WTC11 (cell line): ENCODE measurements at regions not wholly inside any gene's neighbourhood (a gene's known extent, or its start where the extent isn't known, plus 50 kb on each side); places are given as distances from the start of the nearest gene placed in this dataset.

Source experiments
- CBFB ChIP-seq: sonication (generic); formaldehyde crosslinking; IDR thresholded peaks from 2 replicates; pipeline ENCODE4 v1.8.1; 2022; ENCODE audit warnings: mild to moderate bottlenecking, low read depth, missing genetic modification reagents
- ELF4 ChIP-seq: sonication (generic); formaldehyde crosslinking; IDR thresholded peaks from 2 replicates; pipeline ENCODE4 v1.8.1; 2022; ENCODE audit warnings: low read depth, mild to moderate bottlenecking, moderate library complexity, missing genetic modification reagents
- ESRRA ChIP-seq: sonication (generic); formaldehyde crosslinking; IDR thresholded peaks from 2 replicates; pipeline ENCODE4 v1.8.1; 2022; ENCODE audit warnings: mild to moderate bottlenecking, missing genetic modification reagents, borderline replicate concordance
- GABPB1 ChIP-seq: sonication (generic); formaldehyde crosslinking; IDR thresholded peaks from 2 replicates; pipeline ENCODE4 v1.8.1; 2023; ENCODE audit warnings: mild to moderate bottlenecking, missing genetic modification reagents
- JUN ChIP-seq: sonication (generic); formaldehyde crosslinking; IDR thresholded peaks from 2 replicates; pipeline ENCODE4 v1.8.0; 2023; ENCODE audit warnings: mild to moderate bottlenecking, missing genetic modification reagents
- NFE2L1 ChIP-seq: sonication (generic); formaldehyde crosslinking; IDR thresholded peaks from 2 replicates; pipeline ENCODE4 v1.8.1; 2023; ENCODE audit warnings: missing genetic modification reagents
- SMAD3 ChIP-seq: sonication (generic); formaldehyde crosslinking; IDR thresholded peaks from 2 replicates; pipeline ENCODE4 v1.8.0; 2022; ENCODE audit warnings: missing genetic modification reagents, mild to moderate bottlenecking, borderline replicate concordance
- SP1 ChIP-seq: sonication (generic); formaldehyde crosslinking; conservative IDR thresholded peaks from 2 replicates; pipeline ENCODE4 v1.8.1; 2022; ENCODE audit warnings: missing genetic modification reagents
- TEAD1 ChIP-seq: sonication (generic); formaldehyde crosslinking; IDR thresholded peaks from 2 replicates; pipeline ENCODE4 v1.8.0; 2022; ENCODE audit warnings: mild to moderate bottlenecking, missing genetic modification reagents
- TEAD4 ChIP-seq: sonication (generic); formaldehyde crosslinking; IDR thresholded peaks from 2 replicates; pipeline ENCODE4 v1.8.0; 2022; ENCODE audit warnings: mild to moderate bottlenecking, missing genetic modification reagents
- TF ChIP-seq, protein P1 (sequence below): sonication (generic); formaldehyde crosslinking; IDR thresholded peaks from 2 replicates; pipeline ENCODE4 v1.8.0; 2023; ENCODE audit warnings: missing genetic modification reagents
- TF ChIP-seq, protein P2 (sequence below): fragments of 200-600 bp; IDR thresholded peaks from 2 replicates; pipeline ENCODE4 v1.8.0; 2022; ENCODE audit warnings: antibody characterized with exemption
- TF ChIP-seq, protein P3 (sequence below): fragments of 250-450 bp; sonication (Bioruptor Pico); conservative IDR thresholded peaks from 2 replicates; pipeline ENCODE4 v1.9.0; 2021; ENCODE audit warnings: mild to moderate bottlenecking
- TF ChIP-seq, protein P4 (sequence below): sonication (generic); formaldehyde crosslinking; IDR thresholded peaks from 2 replicates; pipeline ENCODE4 v1.8.0; 2022; ENCODE audit warnings: mild to moderate bottlenecking, missing genetic modification reagents

DNA sequence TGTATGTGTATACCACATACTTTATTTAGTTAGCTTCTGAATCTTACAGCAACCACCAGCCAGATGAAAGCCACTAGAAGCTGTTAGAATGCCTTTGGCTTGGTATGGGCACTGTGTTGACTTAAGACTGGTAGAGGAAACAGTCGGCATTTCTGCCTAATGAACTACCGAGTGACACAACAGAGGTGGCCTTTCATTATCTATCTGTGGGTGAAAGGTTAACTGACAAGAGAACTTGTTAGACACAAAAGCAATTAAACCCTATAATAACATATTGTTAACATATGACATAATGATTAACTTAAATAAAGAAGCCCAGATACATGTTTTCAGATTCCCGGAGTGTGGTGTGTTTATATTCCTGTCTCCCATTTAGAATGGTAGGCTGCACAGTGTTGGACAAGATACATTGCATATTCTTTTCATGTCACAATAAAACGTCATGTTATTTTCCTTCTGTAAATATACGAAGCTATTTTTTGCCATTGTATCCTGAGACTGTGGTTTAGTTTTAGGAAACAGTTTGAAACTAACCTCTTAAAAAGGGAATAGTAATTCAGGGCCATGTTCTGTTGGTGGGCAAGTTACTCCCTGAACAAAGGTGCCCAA, 181.5 kb downstream of the SLIT2 start:
- TF ChIP-seq, protein P1, sequence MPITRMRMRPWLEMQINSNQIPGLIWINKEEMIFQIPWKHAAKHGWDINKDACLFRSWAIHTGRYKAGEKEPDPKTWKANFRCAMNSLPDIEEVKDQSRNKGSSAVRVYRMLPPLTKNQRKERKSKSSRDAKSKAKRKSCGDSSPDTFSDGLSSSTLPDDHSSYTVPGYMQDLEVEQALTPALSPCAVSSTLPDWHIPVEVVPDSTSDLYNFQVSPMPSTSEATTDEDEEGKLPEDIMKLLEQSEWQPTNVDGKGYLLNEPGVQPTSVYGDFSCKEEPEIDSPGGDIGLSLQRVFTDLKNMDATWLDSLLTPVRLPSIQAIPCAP (CRISPR knock-in tag), result no peak
- TF ChIP-seq, protein P2, sequence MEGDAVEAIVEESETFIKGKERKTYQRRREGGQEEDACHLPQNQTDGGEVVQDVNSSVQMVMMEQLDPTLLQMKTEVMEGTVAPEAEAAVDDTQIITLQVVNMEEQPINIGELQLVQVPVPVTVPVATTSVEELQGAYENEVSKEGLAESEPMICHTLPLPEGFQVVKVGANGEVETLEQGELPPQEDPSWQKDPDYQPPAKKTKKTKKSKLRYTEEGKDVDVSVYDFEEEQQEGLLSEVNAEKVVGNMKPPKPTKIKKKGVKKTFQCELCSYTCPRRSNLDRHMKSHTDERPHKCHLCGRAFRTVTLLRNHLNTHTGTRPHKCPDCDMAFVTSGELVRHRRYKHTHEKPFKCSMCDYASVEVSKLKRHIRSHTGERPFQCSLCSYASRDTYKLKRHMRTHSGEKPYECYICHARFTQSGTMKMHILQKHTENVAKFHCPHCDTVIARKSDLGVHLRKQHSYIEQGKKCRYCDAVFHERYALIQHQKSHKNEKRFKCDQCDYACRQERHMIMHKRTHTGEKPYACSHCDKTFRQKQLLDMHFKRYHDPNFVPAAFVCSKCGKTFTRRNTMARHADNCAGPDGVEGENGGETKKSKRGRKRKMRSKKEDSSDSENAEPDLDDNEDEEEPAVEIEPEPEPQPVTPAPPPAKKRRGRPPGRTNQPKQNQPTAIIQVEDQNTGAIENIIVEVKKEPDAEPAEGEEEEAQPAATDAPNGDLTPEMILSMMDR, result no peak
- TF ChIP-seq GABPB1 (CRISPR knock-in tag) (no peak), NFE2L1 (no peak), JUN (CRISPR knock-in tag) (no peak), TEAD1 (CRISPR knock-in tag) (no peak), ELF4 (CRISPR knock-in tag) (no peak), ESRRA (no peak), TEAD4 (CRISPR knock-in tag) (no peak), CBFB (CRISPR knock-in tag) (no peak), SP1 (CRISPR knock-in tag) (no peak), SMAD3 (CRISPR knock-in tag) (no peak)
- TF ChIP-seq, protein P3, sequence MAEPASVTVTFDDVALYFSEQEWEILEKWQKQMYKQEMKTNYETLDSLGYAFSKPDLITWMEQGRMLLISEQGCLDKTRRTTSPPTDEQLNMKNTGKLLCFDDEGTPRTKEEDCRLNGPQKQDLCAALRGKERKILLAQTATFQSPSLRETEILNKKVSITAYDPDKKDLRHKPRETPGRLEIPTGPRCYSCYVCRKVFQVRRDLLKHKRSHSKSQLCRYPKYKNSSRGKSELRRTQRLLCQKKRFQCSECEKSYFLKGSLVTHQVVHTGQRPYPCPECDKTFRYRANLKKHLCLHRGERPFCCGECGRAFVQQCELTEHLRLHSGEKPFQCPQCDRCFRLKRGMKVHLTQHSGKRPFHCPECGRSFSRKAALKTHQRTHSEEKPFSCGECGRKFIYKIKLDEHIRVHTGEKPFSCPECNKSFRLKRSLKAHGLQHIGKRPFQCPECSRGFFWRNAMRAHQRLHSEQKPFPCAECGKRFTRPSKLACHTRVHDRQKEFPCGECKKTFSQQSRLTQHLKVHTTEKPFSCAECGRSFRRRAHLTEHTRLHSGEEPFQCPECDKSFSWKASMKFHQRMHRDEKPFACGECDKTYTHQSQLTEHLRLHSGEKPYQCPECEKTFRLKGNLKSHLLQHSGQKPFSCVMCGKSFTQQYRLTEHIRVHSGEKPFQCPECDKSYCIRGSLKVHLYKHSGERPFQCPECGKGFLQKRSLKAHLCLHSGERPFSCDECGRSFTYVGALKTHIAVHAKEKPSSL, result no peak
- TF ChIP-seq, protein P4, sequence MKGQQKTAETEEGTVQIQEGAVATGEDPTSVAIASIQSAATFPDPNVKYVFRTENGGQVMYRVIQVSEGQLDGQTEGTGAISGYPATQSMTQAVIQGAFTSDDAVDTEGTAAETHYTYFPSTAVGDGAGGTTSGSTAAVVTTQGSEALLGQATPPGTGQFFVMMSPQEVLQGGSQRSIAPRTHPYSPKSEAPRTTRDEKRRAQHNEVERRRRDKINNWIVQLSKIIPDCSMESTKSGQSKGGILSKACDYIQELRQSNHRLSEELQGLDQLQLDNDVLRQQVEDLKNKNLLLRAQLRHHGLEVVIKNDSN, result no peak
